Activated T-cell treated with anti-CD3 and anti-CD28 coated beads, Interleukin-2, amount 50 U/mL, for 24 hours (primary cell): ENCODE measurements at regions not wholly inside any gene's neighbourhood (a gene's known extent, or its start where the extent isn't known, plus 50 kb on each side); places are given as distances from the start of the nearest gene placed in this dataset.

Experiments used
- DNase-seq: peaks from one replicate; pipeline ENCODE4 v3.0.0-alpha.2; 2020
- H3K27ac Mint-ChIP-seq: 2 replicates; pipeline ENCODE4 v1.8.0; 2020; ENCODE audit warnings: mild to moderate bottlenecking, mixed read lengths
- H3K27me3 Mint-ChIP-seq: 2 replicates; pipeline ENCODE4 v1.8.0; 2020; ENCODE audit warnings: mixed read lengths
- H3K36me3 Mint-ChIP-seq: 2 replicates; pipeline ENCODE4 v1.8.0; 2020; ENCODE audit warnings: low read depth, mixed read lengths
- H3K4me1 Mint-ChIP-seq: 2 replicates; pipeline ENCODE4 v1.8.0; 2020; ENCODE audit warnings: low read depth, mixed read lengths
- H3K4me3 Mint-ChIP-seq: 2 replicates; pipeline ENCODE4 v1.8.0; 2020; ENCODE audit warnings: mild to moderate bottlenecking, moderate library complexity, mixed read lengths
- H3K9me3 Mint-ChIP-seq: 2 replicates; pipeline ENCODE4 v1.8.0; 2020; ENCODE audit warnings: mixed read lengths

DNA sequence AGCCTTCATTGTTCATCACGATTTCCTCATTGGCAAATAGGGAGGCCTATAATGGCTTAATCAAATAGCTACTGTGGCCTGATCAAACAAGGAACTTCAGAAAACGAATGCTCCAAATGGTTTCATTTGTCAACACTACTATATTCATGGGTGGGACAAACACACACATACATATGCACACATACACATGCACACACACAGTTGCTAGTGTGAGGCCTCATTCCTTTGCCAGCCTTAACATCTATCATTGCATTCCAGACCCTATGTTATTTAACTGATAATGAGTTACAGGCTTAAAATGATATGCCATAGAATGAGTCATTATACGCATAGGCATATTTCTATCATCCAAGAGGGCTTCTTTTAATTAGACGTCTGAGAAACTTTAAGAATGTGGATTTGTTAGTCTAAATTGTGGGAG is 140.2 kb downstream of the KLF5 start:
- H3K27ac Mint-ChIP-seq: no peak overlapping the region

GRCh38 chr13:73195091-73195490 is 136.3 kb downstream of the KLF5 start:
- H3K27ac Mint-ChIP-seq: no peak overlapping the region
- no peak for DNase-seq
- no peak overlapping the region for H3K4me3 Mint-ChIP-seq
- H3K27me3 Mint-ChIP-seq: peaks cover 14% of the 10 kb centered on the region
- no peaks in the 10 kb centered on the region for H3K4me1 Mint-ChIP-seq
- no peaks in the 10 kb centered on the region for H3K9me3 Mint-ChIP-seq
- no peaks in the 10 kb centered on the region for H3K36me3 Mint-ChIP-seq

More for the DNA sequence above, 140.2 kb downstream of the KLF5 start:
- Mint-ChIP-seq H3K27me3 (peaks cover 34% of the 10 kb centered on the region), H3K9me3 (no peaks in the 10 kb centered on the region), H3K4me1 (no peaks in the 10 kb centered on the region), H3K4me3 (no peak overlapping the region), H3K36me3 (no peaks in the 10 kb centered on the region)
- DNase-seq: no peak

- no peak for DNase-seq
- Mint-ChIP-seq H3K4me3 (no peak overlapping the region), H3K36me3 (no peaks in the 10 kb centered on the region), H3K4me1 (no peaks in the 10 kb centered on the region), H3K27me3 (peaks cover 14% of the 10 kb centered on the region), H3K9me3 (no peaks in the 10 kb centered on the region), H3K27ac (no peak overlapping the region)
Observed at GRCh38 chr13:73194310-73194709, 135.5 kb downstream of the KLF5 start.

- no peak for DNase-seq
- H3K4me3 Mint-ChIP-seq: no peak overlapping the region
- H3K27me3 Mint-ChIP-seq: peaks cover 8% of the 10 kb centered on the region
- no peak overlapping the region for H3K27ac Mint-ChIP-seq
- no peaks in the 10 kb centered on the region for H3K9me3 Mint-ChIP-seq
- H3K4me1 Mint-ChIP-seq: no peaks in the 10 kb centered on the region
- no peaks in the 10 kb centered on the region for H3K36me3 Mint-ChIP-seq
Observed at GRCh38 chr13:73193554-73193953, 134.7 kb downstream of the KLF5 start.

GRCh38 chr13:73190477-73190876 is 131.7 kb downstream of the KLF5 start:
- no peak overlapping the region for H3K4me3 Mint-ChIP-seq
- H3K27me3 Mint-ChIP-seq: peaks cover 6% of the 10 kb centered on the region
- no peaks in the 10 kb centered on the region for H3K9me3 Mint-ChIP-seq
- no peaks in the 10 kb centered on the region for H3K36me3 Mint-ChIP-seq
- H3K4me1 Mint-ChIP-seq: no peaks in the 10 kb centered on the region
- no peak overlapping the region for H3K27ac Mint-ChIP-seq
- DNase-seq: no peak

- H3K4me1 Mint-ChIP-seq: no peaks in the 10 kb centered on the region
- H3K27ac Mint-ChIP-seq: no peak overlapping the region
- H3K4me3 Mint-ChIP-seq: no peak overlapping the region
- H3K9me3 Mint-ChIP-seq: no peaks in the 10 kb centered on the region
- DNase-seq: no peak
- peaks cover 6% of the 10 kb centered on the region for H3K27me3 Mint-ChIP-seq
- no peaks in the 10 kb centered on the region for H3K36me3 Mint-ChIP-seq
Observed at GRCh38 chr13:73189776-73190175, 131.0 kb downstream of the KLF5 start.

GRCh38 chr13:73189362-73189761 is 130.6 kb downstream of the KLF5 start:
- Mint-ChIP-seq H3K9me3 (no peaks in the 10 kb centered on the region), H3K4me1 (no peaks in the 10 kb centered on the region), H3K4me3 (no peak overlapping the region), H3K27me3 (peaks cover 4% of the 10 kb centered on the region), H3K27ac (no peak overlapping the region), H3K36me3 (no peaks in the 10 kb centered on the region)
- no peak for DNase-seq

- DNase-seq: no peak
- H3K36me3 Mint-ChIP-seq: no peaks in the 10 kb centered on the region
- no peak overlapping the region for H3K4me3 Mint-ChIP-seq
- no peaks in the 10 kb centered on the region for H3K27me3 Mint-ChIP-seq
- no peak overlapping the region for H3K27ac Mint-ChIP-seq
- no peaks in the 10 kb centered on the region for H3K4me1 Mint-ChIP-seq
- no peaks in the 10 kb centered on the region for H3K9me3 Mint-ChIP-seq
Observed at GRCh38 chr13:73187106-73187505, 128.3 kb downstream of the KLF5 start.

- Mint-ChIP-seq H3K4me3 (no peak overlapping the region), H3K4me1 (no peaks in the 10 kb centered on the region), H3K27ac (no peak overlapping the region), H3K9me3 (no peaks in the 10 kb centered on the region), H3K36me3 (no peaks in the 10 kb centered on the region), H3K27me3 (no peaks in the 10 kb centered on the region)
- no peak for DNase-seq
Observed at GRCh38 chr13:73179650-73180274, 121.0 kb downstream of the KLF5 start.

DNA sequence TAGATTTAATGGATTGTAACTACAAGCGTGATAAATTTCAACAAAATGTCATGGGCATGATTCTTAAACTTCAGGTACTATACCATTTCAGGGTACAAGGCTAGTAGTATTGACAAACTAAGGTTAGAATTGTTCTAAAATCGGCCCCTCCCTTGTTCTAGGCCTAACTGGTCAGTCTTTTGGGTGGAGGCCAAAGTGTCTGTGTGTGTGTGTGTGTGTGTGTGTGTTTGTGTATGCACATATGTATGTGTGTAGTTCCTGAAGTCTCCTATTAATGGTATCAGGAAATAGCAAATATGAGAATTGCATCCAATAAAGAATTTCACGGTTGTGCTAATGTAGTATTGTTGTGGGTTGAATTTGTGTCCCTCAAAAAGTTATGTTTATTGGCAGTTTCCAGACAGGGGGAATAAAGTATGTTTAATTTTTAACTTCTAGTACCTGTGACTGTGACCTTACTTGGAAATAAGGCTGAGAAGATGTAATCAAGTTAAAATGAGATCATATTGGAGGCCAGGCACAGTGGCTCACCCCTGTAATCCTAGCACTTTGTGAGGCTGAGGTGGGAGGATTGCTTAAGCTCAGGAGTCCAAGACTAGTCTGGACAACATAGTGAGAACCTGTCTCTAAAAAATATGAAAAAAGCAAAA is 119.2 kb downstream of the KLF5 start:
- no peak overlapping the region for H3K4me3 Mint-ChIP-seq
- H3K4me1 Mint-ChIP-seq: no peaks in the 10 kb centered on the region
- DNase-seq: no peak
- no peaks in the 10 kb centered on the region for H3K36me3 Mint-ChIP-seq
- no peak overlapping the region for H3K27ac Mint-ChIP-seq
- no peaks in the 10 kb centered on the region for H3K27me3 Mint-ChIP-seq
- no peaks in the 10 kb centered on the region for H3K9me3 Mint-ChIP-seq

GRCh38 chr13:73177017-73177416 is 118.2 kb downstream of the KLF5 start:
- Mint-ChIP-seq H3K27me3 (no peaks in the 10 kb centered on the region), H3K9me3 (no peaks in the 10 kb centered on the region), H3K4me3 (no peak overlapping the region), H3K27ac (no peak overlapping the region), H3K36me3 (no peaks in the 10 kb centered on the region), H3K4me1 (no peaks in the 10 kb centered on the region)
- DNase-seq: no peak

- Mint-ChIP-seq H3K4me1 (peaks cover 2% of the 10 kb centered on the region), H3K36me3 (no peaks in the 10 kb centered on the region), H3K27ac (no peak overlapping the region), H3K9me3 (no peaks in the 10 kb centered on the region), H3K27me3 (no peaks in the 10 kb centered on the region), H3K4me3 (no peak overlapping the region)
- DNase-seq: no peak
Observed at GRCh38 chr13:73174521-73175010, 115.8 kb downstream of the KLF5 start.

DNA sequence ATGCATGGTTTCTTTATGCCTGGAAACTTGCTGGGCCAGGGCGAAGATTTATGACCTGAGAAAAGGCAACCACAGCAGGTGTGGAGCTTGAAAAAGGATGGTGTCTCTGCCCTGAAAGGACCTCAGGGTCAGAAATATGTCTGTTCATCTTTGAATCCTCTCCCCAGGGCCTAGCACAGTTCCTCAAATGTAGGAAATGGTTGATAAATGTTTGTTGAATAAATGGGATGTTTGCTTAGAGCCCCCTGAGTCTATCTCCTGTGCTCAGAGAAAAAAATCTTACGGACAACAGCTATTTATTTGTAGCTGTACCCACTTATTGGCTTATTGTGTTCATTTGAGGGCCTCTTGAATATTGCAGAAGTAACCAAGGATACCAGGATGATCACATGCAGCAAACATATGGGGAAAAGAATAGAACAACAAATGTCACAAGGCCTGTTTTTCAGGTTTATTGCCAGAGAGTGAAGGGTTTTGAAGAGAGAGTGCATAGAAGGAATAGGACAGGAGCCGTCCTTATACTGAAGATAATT is 114.5 kb downstream of the KLF5 start:
- H3K27ac Mint-ChIP-seq: no peak overlapping the region
- H3K27me3 Mint-ChIP-seq: no peaks in the 10 kb centered on the region
- H3K9me3 Mint-ChIP-seq: no peaks in the 10 kb centered on the region
- no peak for DNase-seq
- H3K4me1 Mint-ChIP-seq: peaks cover 2% of the 10 kb centered on the region
- no peaks in the 10 kb centered on the region for H3K36me3 Mint-ChIP-seq
- no peak overlapping the region for H3K4me3 Mint-ChIP-seq

- Mint-ChIP-seq H3K9me3 (no peaks in the 10 kb centered on the region), H3K27ac (no peak overlapping the region), H3K27me3 (no peaks in the 10 kb centered on the region), H3K4me3 (no peak overlapping the region), H3K4me1 (peaks cover 5% of the 10 kb centered on the region), H3K36me3 (no peaks in the 10 kb centered on the region)
- no peak for DNase-seq
Observed at GRCh38 chr13:73171926-73172325, 113.1 kb downstream of the KLF5 start.

DNA sequence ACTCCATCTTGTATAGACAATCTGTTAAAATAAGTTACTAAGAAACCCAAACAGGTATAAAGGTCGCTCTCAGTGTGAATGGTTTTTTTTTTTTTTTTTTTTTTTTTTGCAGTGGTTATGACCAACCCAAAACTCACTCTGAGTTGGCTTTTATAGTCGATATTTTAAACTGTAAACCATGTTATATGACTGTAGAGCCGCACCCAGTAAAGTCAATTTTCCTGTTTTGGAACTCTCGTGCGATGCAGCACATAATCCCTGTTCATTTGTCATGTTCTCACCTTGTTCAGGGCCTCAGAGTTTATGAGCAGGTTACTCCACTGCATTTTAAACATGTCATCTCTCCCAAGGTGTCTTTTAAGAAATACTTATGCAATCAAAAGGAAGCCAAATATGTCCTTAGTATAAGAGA is 112.5 kb downstream of the KLF5 start:
- no peak overlapping the region for H3K4me3 Mint-ChIP-seq
- H3K4me1 Mint-ChIP-seq: peaks cover 5% of the 10 kb centered on the region
- no peak overlapping the region for H3K27ac Mint-ChIP-seq

More for the DNA sequence above, 112.5 kb downstream of the KLF5 start:
- no peaks in the 10 kb centered on the region for H3K27me3 Mint-ChIP-seq
- no peaks in the 10 kb centered on the region for H3K36me3 Mint-ChIP-seq
- H3K9me3 Mint-ChIP-seq: no peaks in the 10 kb centered on the region
- no peak for DNase-seq
